Neural progenitor cell (in vitro differentiated cells): ENCODE measurements at regions not wholly inside any gene's neighbourhood (a gene's known extent, or its start where the extent isn't known, plus 50 kb on each side); places are given as distances from the start of the nearest gene placed in this dataset.

ENCODE experiments used
- CTCF ChIP-seq: fragments of 200-600 bp; sonication (generic); IDR thresholded peaks from 2 replicates; pipeline ENCODE4 v1.5.1; 2017; ENCODE audit warnings: antibody characterized with exemption, mild to moderate bottlenecking
- EZH2 ChIP-seq: fragments of 200-600 bp; sonication (generic); IDR thresholded peaks from 2 replicates; pipeline ENCODE4 v1.6.1; 2017; ENCODE audit warnings: antibody characterized with exemption, mild to moderate bottlenecking, moderate library complexity
- EZH2phosphoT487 ChIP-seq: fragments of 200-600 bp; sonication (generic); IDR thresholded peaks from 2 replicates; pipeline ENCODE4 v1.6.1; 2017; ENCODE audit warnings: antibody characterized with exemption

GRCh38 chr21:25149022-25149421 is 458.3 kb downstream of the MRPL39 start:
- TF ChIP-seq CTCF = no peak
- TF ChIP-seq EZH2 = no peak
- no peak for TF ChIP-seq EZH2phosphoT487
